GM21360 (cell line): ENCODE measurements at regions not wholly inside any gene's neighbourhood (a gene's known extent, or its start where the extent isn't known, plus 50 kb on each side); places are given as distances from the start of the nearest gene placed in this dataset.
"Not testable (repeated sequence)": the region's sequence is repeated elsewhere in the genome, so short reads cannot be mapped to it uniquely, and the experiment has no call there.

ENCODE experiments used
- ATAC-seq: cut with Tn5 transposase; IDR thresholded peaks from one replicate; pipeline ENCODE4 v1.9.1; 2021; ENCODE audit warnings: mild to moderate bottlenecking, moderate library complexity; ENCODE audit not compliant: unreplicated experiment

GRCh38 chr4:112708772-112709171, 71.8 kb downstream of the LARP7 start:
- no peak for ATAC-seq

GRCh38 chr4:112714922-112715901, 78.3 kb downstream of the LARP7 start:
- no peak for ATAC-seq

DNA sequence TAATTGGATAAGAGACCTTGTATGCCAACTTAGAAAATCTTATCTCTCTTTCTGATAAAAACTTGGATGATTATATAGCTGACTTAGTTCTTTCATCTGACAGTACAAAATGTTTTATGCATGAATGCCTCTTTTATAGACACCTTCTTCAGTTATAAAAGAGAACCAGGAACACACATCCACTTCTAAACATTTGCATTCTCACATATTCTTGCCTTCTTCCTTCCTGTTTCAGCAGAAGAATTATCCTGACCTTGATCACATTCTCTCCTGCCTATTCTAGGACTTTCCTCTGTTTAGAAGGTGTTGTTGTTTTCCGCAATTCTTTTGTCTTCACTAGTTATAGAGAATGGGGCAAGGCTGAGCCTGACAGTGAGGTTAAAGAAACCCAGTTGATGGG, 80.9 kb downstream of the LARP7 start:
- no peak for ATAC-seq

DNA sequence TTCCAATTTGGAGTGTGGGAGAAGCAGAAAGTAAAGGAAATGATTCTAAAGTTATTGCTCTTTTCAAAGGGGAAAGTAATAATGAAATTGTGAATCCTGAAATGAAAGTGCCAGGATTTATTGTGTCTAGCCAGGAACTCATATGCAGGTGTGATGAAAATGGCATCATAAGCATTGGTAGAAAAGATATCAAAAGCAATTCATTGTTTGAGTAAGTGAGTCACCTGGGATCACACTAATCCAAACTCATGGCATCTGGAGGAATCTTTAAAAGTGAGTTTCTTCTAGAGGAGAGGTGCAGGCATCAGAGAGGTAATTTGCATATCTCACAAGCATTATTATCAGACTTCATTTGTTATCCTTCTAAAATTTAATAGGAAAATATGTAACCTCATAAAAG, 84.7 kb downstream of the LARP7 start:
- no peak for ATAC-seq

- ATAC-seq = no peak
Observed at GRCh38 chr4:112726041-112726440, 89.1 kb downstream of the LARP7 start.

- not testable (repeated sequence) for ATAC-seq
Observed at GRCh38 chr4:112727728-112728127, 90.8 kb downstream of the LARP7 start.

- ATAC-seq = no peak
Observed at GRCh38 chr4:112731715-112732114, 94.8 kb downstream of the LARP7 start.

GRCh38 chr4:112732142-112732541, 95.2 kb downstream of the LARP7 start:
- ATAC-seq = no peak

GRCh38 chr4:112735474-112735951, 98.6 kb downstream of the LARP7 start:
- ATAC-seq = peak; percentile 86

DNA sequence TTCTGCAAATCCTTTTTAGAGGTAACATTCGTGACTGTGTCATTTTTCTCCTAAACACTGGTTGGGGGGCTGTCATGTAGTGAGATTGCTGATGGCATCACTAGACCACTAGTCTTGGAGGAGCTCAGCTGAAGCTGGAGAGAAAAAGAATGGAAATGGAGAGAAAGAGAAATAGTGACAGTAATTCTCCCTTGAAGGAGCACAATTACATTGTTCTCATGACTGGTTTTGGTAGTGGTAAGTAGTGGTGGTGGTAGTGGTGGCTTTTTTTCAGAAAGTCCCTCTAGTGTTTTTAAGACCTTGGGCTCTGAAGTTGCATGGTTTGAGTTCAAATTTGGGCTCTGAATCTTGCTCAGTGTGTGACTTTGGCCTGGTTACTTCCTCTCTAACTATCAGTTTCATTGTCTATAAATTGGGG, 99.8 kb downstream of the LARP7 start:
- ATAC-seq = peak; percentile 47

- ATAC-seq = no peak
Observed at GRCh38 chr4:112739442-112739841, 102.5 kb downstream of the LARP7 start.

- ATAC-seq = no peak
Observed at GRCh38 chr4:112747036-112747435, 110.1 kb downstream of the LARP7 start.

DNA sequence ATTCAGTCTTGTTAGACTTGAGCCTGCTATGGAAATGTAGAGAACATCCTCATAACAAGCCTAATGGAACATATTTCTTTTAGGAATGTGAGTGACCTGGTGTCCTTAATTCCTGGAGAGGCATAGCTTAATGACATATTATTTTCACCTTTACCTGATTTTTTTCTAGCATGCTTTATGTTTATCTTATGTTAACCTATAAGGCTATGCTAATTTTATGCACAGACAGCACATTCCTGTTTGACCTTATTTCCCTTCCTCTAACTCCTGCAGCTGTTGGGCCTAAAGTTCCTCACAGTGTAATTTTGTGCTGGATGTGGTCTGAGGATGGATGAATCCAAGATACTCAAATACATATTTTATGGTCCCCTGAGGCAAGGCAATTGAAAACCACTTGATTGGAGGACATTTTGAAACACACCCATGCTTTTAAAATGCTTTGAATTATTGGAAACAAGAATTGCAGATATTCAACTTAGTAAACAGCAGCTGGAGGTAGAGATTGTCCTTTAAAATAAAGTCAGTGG, 111.5 kb downstream of the LARP7 start:
- ATAC-seq = no peak

- not testable (repeated sequence) for ATAC-seq
Observed at GRCh38 chr4:112750749-112751148, 113.8 kb downstream of the LARP7 start.

DNA sequence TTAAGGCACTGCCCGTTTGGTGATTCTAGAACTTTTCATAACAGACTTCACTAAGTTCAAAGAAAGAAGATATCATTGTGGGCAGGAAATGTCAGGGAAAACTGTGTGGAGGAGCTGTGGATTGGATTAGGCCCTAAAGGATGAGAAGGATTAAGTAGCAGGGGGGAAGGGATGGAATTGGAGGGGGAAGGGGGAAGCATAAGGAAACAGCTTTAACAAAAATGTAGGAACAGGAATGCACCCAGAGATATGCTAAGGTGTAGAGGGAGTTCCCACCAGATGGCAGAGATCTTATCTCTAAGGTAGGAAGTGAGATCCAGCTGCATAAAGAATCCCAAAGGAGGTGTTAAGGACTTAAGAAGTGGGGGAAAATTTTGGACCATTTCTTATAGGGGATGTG, 114.5 kb downstream of the LARP7 start:
- ATAC-seq = no peak

DNA sequence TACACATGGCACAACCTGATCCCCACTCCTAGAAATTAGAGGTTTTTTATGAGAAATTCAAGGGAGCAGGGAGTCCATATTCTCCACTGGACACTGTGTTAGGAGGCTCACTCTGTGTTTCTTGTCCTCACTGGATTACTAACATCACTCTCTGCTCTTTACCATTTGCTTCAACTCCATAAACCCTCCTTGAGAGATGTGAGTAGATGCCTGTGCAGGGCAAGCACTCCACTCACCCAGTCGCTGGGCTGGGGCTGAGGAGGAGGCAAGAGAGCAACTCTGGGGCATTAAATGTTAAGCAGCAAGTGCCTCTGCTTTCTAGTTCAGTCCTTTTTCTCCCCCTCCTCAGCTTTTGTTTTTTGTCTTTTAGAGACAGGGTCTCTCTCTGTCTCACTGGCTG, 115.1 kb downstream of the LARP7 start:
- ATAC-seq = no peak

- no peak for ATAC-seq
Observed at GRCh38 chr4:112752510-112752909, 115.6 kb downstream of the LARP7 start.

- ATAC-seq = no peak
Observed at GRCh38 chr4:112753333-112753732, 116.4 kb downstream of the LARP7 start.

GRCh38 chr4:112759313-112759712, 122.4 kb downstream of the LARP7 start:
- ATAC-seq = no peak

DNA sequence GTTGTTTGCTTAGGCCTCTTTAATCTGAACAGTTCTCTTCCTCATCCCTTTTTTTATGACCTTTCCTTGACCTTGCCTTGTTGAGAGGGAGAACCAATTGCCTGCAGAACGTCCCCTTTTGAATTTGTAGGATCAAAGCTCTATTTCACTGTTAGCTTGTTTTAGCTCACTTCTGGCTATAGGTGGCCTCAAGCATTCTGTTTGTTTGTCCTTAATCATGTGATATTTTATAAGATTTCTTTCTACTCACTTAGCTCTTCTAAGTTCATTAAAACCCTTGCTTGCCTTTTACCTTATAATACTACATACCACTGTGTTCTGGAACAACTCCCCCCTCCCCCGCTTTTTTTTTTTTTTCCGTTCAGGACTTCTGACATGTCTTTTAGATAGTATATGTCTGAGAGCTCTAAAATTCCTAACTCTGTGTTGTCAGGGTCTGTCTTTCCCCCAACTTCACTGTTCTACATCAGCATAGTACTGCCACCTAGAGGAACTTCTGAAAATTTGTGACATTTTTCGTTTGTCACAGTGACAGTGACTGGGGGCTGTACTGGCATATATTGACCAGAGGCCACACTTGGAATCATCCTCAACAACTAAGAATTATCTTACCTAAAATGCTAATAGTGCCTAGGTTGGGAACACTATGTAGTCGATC, 128.5 kb downstream of the LARP7 start:
- ATAC-seq = peak; percentile 73

DNA sequence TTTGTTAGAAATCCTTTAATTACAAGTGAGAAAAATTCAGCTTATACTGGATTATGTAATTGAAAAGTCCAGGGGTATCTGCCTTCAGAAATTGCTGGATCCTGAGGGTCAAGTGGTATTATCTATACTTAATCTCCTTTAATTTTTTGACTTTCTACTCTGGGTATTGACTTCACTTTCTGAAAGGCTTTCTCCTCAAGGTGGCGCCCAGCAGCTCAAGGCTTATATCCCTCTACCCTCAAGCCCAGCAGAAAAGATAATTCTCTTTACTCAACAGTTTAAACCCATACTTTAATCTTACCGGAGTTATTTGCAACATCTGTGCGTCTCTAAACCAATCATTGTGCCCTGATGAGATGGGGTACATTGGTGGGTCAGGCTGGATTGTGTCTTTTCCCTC, 129.5 kb downstream of the LARP7 start:
- ATAC-seq = no peak

GRCh38 chr4:112767386-112767785, 130.4 kb downstream of the LARP7 start:
- ATAC-seq = no peak
